ENCODE measurements at regions not wholly inside any gene's neighbourhood (a gene's known extent, or its start where the extent isn't known, plus 50 kb on each side); places are given as distances from the start of the nearest gene placed in this dataset.

DNA sequence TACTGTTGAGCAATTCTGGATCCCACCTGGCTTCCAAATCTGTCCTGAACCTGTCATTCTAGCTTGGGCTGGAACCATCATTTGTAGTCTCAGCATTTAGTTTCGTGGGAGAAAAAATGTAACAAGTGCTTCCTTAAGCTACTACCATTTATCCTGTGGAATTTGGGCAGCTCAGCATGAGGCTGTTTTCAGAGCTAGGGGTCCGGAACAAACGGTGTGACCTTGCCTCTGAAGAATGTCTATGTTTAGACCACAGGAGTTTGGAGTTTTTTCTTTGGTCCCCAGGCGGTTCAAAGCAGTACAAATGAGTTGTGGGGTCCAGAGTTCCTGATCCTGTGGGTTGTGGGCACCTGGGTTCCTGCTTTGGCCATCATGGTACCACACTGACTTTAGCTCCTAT is 59.1 kb upstream of the TMEM178A start:
- no peak overlapping the region for H3K4me3 Mint-ChIP-seq
- intact Hi-C loops (cut with micrococcal nuclease): no loop called here
- H3K27me3 Mint-ChIP-seq (ENCODE audit: insufficient read depth): peaks cover 2% of the 10 kb centered on the region
- H3K27ac Mint-ChIP-seq: no peak overlapping the region
- no peaks in the 10 kb centered on the region for H3K9me3 Mint-ChIP-seq
- DNase-seq (ENCODE audit: low spot score): no peak
- H3K4me1 Mint-ChIP-seq (ENCODE audit: low read depth): no peaks in the 10 kb centered on the region
- no peaks in the 10 kb centered on the region for H3K36me3 Mint-ChIP-seq (ENCODE audit: low read depth)

DNA sequence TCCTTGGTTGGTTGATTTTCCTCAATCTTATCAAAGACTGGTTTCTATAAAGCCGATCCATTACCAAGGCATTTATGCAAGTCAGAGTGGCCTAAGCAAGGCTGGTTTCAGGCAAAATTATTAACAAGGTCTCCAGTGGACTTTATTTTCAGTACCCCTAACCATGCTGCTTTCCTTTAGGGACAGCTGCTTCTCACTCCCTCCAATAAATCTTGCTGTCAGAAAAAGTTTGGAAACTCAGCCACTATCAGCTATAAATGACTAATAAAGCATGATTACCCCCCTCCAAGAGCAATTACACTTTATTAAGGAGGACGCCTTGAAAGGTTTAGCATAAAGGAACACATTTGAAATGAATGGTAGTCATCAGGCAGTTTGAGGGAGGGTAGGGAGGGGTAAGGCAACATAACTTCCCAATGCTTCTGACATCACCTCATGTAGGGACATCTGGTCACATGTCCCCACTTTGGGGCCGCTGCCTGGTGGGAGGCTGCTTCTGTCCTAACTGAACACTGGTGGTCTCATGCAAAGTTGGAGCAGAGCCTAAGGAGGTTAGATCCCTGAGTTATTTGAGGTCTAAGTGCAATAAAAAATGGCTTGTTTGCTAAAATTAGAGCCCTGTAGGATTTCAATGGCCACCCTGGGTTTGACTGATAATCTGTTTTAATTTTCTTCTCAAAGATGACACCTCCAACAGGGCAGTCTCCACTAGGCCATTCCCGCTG is 58.0 kb upstream of the TMEM178A start:
- peaks cover 2% of the 10 kb centered on the region for H3K27me3 Mint-ChIP-seq (ENCODE audit: insufficient read depth)
- no peak overlapping the region for H3K27ac Mint-ChIP-seq
- intact Hi-C loops (cut with micrococcal nuclease): no loop called here
- DNase-seq (ENCODE audit: low spot score): no peak
- H3K4me3 Mint-ChIP-seq: no peak overlapping the region
- H3K9me3 Mint-ChIP-seq: no peaks in the 10 kb centered on the region
- H3K36me3 Mint-ChIP-seq (ENCODE audit: low read depth): no peaks in the 10 kb centered on the region
- H3K4me1 Mint-ChIP-seq (ENCODE audit: low read depth): no peaks in the 10 kb centered on the region

- Mint-ChIP-seq H3K9me3 (no peaks in the 10 kb centered on the region), H3K27me3 (ENCODE audit: insufficient read depth) (peaks cover 2% of the 10 kb centered on the region), H3K4me1 (ENCODE audit: low read depth) (no peaks in the 10 kb centered on the region), H3K4me3 (no peak overlapping the region), H3K36me3 (ENCODE audit: low read depth) (no peaks in the 10 kb centered on the region), H3K27ac (no peak overlapping the region)
- intact Hi-C loops (cut with micrococcal nuclease): no loop called here
- no peak for DNase-seq (ENCODE audit: low spot score)
Measured at GRCh38 chr2:39608263-39608575, 57.5 kb upstream of the TMEM178A start.

- peaks cover 4% of the 10 kb centered on the region for H3K27me3 Mint-ChIP-seq (ENCODE audit: insufficient read depth)
- no peaks in the 10 kb centered on the region for H3K4me1 Mint-ChIP-seq (ENCODE audit: low read depth)
- intact Hi-C loops (cut with micrococcal nuclease): no loop called here
- no peak for DNase-seq (ENCODE audit: low spot score)
- H3K4me3 Mint-ChIP-seq: no peak overlapping the region
- no peaks in the 10 kb centered on the region for H3K36me3 Mint-ChIP-seq (ENCODE audit: low read depth)
- no peak overlapping the region for H3K27ac Mint-ChIP-seq
- H3K9me3 Mint-ChIP-seq: no peaks in the 10 kb centered on the region
Measured at GRCh38 chr2:39608686-39609441, 56.9 kb upstream of the TMEM178A start.

DNA sequence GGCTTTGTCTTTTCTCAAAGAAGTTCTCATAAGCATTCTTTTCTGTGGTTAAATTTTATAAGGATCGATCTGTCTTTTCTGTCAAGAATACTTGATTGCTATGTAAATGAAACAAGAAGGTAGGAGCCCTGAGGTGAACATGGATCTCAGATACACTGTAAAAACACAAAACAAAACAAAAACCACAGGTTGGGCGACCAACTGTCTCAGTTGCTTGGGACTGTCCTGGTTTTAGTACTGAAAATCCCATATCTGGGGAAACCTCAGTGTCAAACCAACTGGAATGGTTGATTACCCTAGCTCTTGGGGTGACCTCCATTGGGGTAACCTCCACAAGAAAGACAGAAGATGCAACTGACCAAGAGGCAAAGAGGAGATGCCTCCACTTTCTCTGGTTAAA is 55.8 kb upstream of the TMEM178A start:
- DNase-seq (ENCODE audit: low spot score): no peak
- no peaks in the 10 kb centered on the region for H3K4me1 Mint-ChIP-seq (ENCODE audit: low read depth)
- no peaks in the 10 kb centered on the region for H3K36me3 Mint-ChIP-seq (ENCODE audit: low read depth)
- peaks cover 6% of the 10 kb centered on the region for H3K27me3 Mint-ChIP-seq (ENCODE audit: insufficient read depth)
- H3K27ac Mint-ChIP-seq: no peak overlapping the region
- H3K4me3 Mint-ChIP-seq: no peak overlapping the region
- no peaks in the 10 kb centered on the region for H3K9me3 Mint-ChIP-seq
- intact Hi-C loops (cut with micrococcal nuclease): no loop called here

- intact Hi-C loops (cut with micrococcal nuclease): no loop called here
- Mint-ChIP-seq H3K27me3 (ENCODE audit: insufficient read depth) (peaks cover 19% of the 10 kb centered on the region), H3K4me1 (ENCODE audit: low read depth) (no peaks in the 10 kb centered on the region), H3K36me3 (ENCODE audit: low read depth) (no peaks in the 10 kb centered on the region), H3K4me3 (no peak overlapping the region), H3K9me3 (no peaks in the 10 kb centered on the region), H3K27ac (no peak overlapping the region)
- DNase-seq (ENCODE audit: low spot score): no peak
Measured at GRCh38 chr2:39615675-39616074, 50.0 kb upstream of the TMEM178A start.
